Epidermal melanocyte (primary cell): ENCODE measurements at regions not wholly inside any gene's neighbourhood (a gene's known extent, or its start where the extent isn't known, plus 50 kb on each side); places are given as distances from the start of the nearest gene placed in this dataset.
"Not testable (repeated sequence)": the region's sequence is repeated elsewhere in the genome, so short reads cannot be mapped to it uniquely, and the experiment has no call there.

Experiments
- DNase-seq: peaks from one replicate; pipeline ENCODE4 v3.0.0; 2011; ENCODE audit warnings: low spot score; ENCODE audit not compliant: insufficient read length

GRCh38 chr1:229169399-229169798, 101.5 kb upstream of the RAB4A start:
- DNase-seq: no peak

- DNase-seq: no peak
These were observed 100.6 kb upstream of the RAB4A start for GRCh38 chr1:229170274-229170673.

GRCh38 chr1:229170778-229171505, 100.0 kb upstream of the RAB4A start:
- DNase-seq: no peak

GRCh38 chr1:229171934-229172333, 99.0 kb upstream of the RAB4A start:
- DNase-seq: no peak

GRCh38 chr1:229173491-229174476, 97.1 kb upstream of the RAB4A start:
- DNase-seq: not testable (repeated sequence)

GRCh38 chr1:229175297-229175696, 95.6 kb upstream of the RAB4A start:
- not testable (repeated sequence) for DNase-seq

GRCh38 chr1:229176457-229176856, 94.5 kb upstream of the RAB4A start:
- DNase-seq: not testable (repeated sequence)

- DNase-seq: no peak
These were observed 90.8 kb upstream of the RAB4A start for GRCh38 chr1:229180161-229180560.

GRCh38 chr1:229181419-229181818, 89.5 kb upstream of the RAB4A start:
- DNase-seq: no peak

GRCh38 chr1:229183588-229183987, 87.3 kb upstream of the RAB4A start:
- no peak for DNase-seq

- DNase-seq: no peak
These were observed 86.8 kb upstream of the RAB4A start for GRCh38 chr1:229184066-229184465.

GRCh38 chr1:229185963-229186362, 84.9 kb upstream of the RAB4A start:
- no peak for DNase-seq

GRCh38 chr1:229186373-229187056, 84.4 kb upstream of the RAB4A start:
- DNase-seq: no peak

- no peak for DNase-seq
These were observed 80.8 kb upstream of the RAB4A start for GRCh38 chr1:229190057-229190575.

- no peak for DNase-seq
These were observed 79.7 kb upstream of the RAB4A start for GRCh38 chr1:229191066-229191674.

- DNase-seq: no peak
These were observed 78.9 kb upstream of the RAB4A start for GRCh38 chr1:229192031-229192430.

- DNase-seq: no peak
These were observed 78.1 kb upstream of the RAB4A start for GRCh38 chr1:229192853-229193252.

- no peak for DNase-seq
These were observed 76.8 kb upstream of the RAB4A start for GRCh38 chr1:229194096-229194495.

- no peak for DNase-seq
These were observed 75.7 kb upstream of the RAB4A start for GRCh38 chr1:229195246-229195645.

GRCh38 chr1:229196404-229197264, 74.3 kb upstream of the RAB4A start:
- DNase-seq: no peak
